K562 (cell line): ENCODE measurements at regions not wholly inside any gene's neighbourhood (a gene's known extent, or its start where the extent isn't known, plus 50 kb on each side); places are given as distances from the start of the nearest gene placed in this dataset.

Source experiments
- ATAC-seq: fragments of 200-7000 bp; cut with Tn5 transposase; 3 replicates; pipeline ENCODE4 v1.9.1; 2020; ENCODE audit warnings: moderate library complexity
- BruUV-seq: library from RNA; stranded (reverse); fragments of 400-500 nt; replicated peaks from 2 replicates; lab custom pipeline; 2021; lab: Mats Ljungman, UMichigan
- CTCF ChIA-PET: fragments of 300-600 bp; formaldehyde crosslinking; extraction: SDS; loops from one replicate; lab custom pipeline; 2021; ENCODE audit warnings: low intra/inter-chr PET ratio; lab: Yijun Ruan, JAX
- POLR2A ChIA-PET: fragments of 300-600, 350-650 bp; sonication (Branson Sonifier 250); formaldehyde crosslinking; extraction: SDS; loops from one replicate; lab custom pipeline; 2021; ENCODE audit warnings: antibody characterized with exemption, inconsistent platforms; lab: Yijun Ruan, JAX
- DNase-seq, 4 experiments: peaks; one replicate each; pipeline versions ENCODE4 v3.0.0 to v3.0.0-alpha.2; 2011 to 2018; ENCODE audit warnings: low spot score in 3 of 4, mixed read lengths in 3 of 4; ENCODE audit errors: extremely low read depth in 1 of 4
- FAIRE-seq: peaks from 2 replicates; lab custom pipeline; 2011; peaks lifted over from hg19 to GRCh38; lab: Jason Lieb, UNC
- H2AFZ ChIP-seq: 2 replicates; pipeline ENCODE4 v1.6.0; 2011; ENCODE audit warnings: low read depth, low read length, control low read depth, inconsistent platforms
- H3K27ac ChIP-seq: fragments of 200-600 bp; 3 replicates; pipeline ENCODE4 v1.8.0; 2011; ENCODE audit warnings: low read depth, mild to moderate bottlenecking, control low read depth, inconsistent platforms, low read length, moderate library complexity, mixed read lengths; ENCODE audit errors: extremely low read depth
- H3K27me3 ChIP-seq, 2 experiments: fragments of 300-600 bp in 1 of 2; 2 replicates in 1 of 2; 3 replicates in 1 of 2; pipeline versions ENCODE4 v1.6.0 to v1.8.0; 2011; ENCODE audit warnings: inconsistent platforms in 2 of 2, low read length in 2 of 2, mild to moderate bottlenecking in 1 of 2, mixed read lengths in 1 of 2, moderate library complexity in 1 of 2; ENCODE audit not compliant: control insufficient read depth in 2 of 2, insufficient read depth in 2 of 2
- H3K36me3 ChIP-seq: fragments of 300-600 bp; 3 replicates; pipeline ENCODE4 v1.8.0; 2011; ENCODE audit warnings: mild to moderate bottlenecking, low read length, inconsistent platforms; ENCODE audit not compliant: control insufficient read depth, insufficient read depth
- H3K4me1 ChIP-seq, 2 experiments: fragments of 200-600 bp in 1 of 2; replicated peaks in 1 of 2; 2 replicates in 1 of 2; 3 replicates in 1 of 2; pipeline versions ENCODE4 v1.5.1 to v1.8.0; 2011; ENCODE audit warnings: inconsistent platforms in 2 of 2, low read length in 2 of 2, mild to moderate bottlenecking in 1 of 2, mixed read lengths in 1 of 2, moderate library complexity in 1 of 2; ENCODE audit not compliant: control insufficient read depth in 2 of 2, insufficient read depth in 2 of 2
- H3K4me2 ChIP-seq: 2 replicates; pipeline ENCODE4 v1.6.1; 2011; ENCODE audit warnings: low read length, control low read depth, inconsistent platforms, mixed read lengths; ENCODE audit not compliant: insufficient read depth
- H3K4me3 ChIP-seq: fragments of 200-600 bp; sonication (generic), shearing (Covaris generic); 2 replicates; pipeline ENCODE4 v1.5.1; 2016; ENCODE audit warnings: control low read depth, inconsistent platforms
- H3K79me2 ChIP-seq: fragments of 200-600 bp; 3 replicates; pipeline ENCODE4 v1.8.0; 2011; ENCODE audit warnings: low read length, inconsistent platforms; ENCODE audit not compliant: control insufficient read depth, insufficient read depth
- H3K9ac ChIP-seq, 2 experiments: 2 replicates each; pipeline versions ENCODE4 v1.6.0 to v1.6.1; 2011; ENCODE audit warnings: low read depth in 2 of 2, low read length in 2 of 2, control low read depth in 1 of 2, inconsistent platforms in 1 of 2, mild to moderate bottlenecking in 1 of 2, mixed read lengths in 1 of 2; ENCODE audit not compliant: insufficient read depth in 1 of 2
- H3K9me1 ChIP-seq: one replicate; pipeline ENCODE4 v1.6.0; 2011; ENCODE audit warnings: inconsistent platforms, mild to moderate bottlenecking, low read length, moderate library complexity; ENCODE audit not compliant: control insufficient read depth, insufficient read depth
- H3K9me3 ChIP-seq: replicated peaks from 2 replicates; pipeline ENCODE4 v1.5.1; 2011; ENCODE audit warnings: low read depth, low read length, inconsistent platforms; ENCODE audit not compliant: control insufficient read depth, insufficient read depth
- H4K20me1 ChIP-seq: replicated peaks from 2 replicates; pipeline ENCODE4 v1.6.1; 2011; ENCODE audit warnings: low read length, inconsistent platforms, mixed read lengths; ENCODE audit not compliant: control insufficient read depth, insufficient read depth
- ZFP36 ChIP-seq: fragments of 150-350 bp; IDR thresholded peaks from 2 replicates; pipeline ENCODE4 v1.6.1; 2018; ENCODE audit warnings: low read length, low read depth; ENCODE audit not compliant: partially characterized antibody
- WGBS: fragments of 100-300 bp; shearing (Covaris generic); methylation state at CpG from one replicate; pipeline ENCODE4 v1.1.6; 2016; ENCODE audit warnings: low coverage, mixed read lengths; ENCODE audit not compliant: insufficient coverage; ENCODE audit errors: missing lambda C conversion rate; 5-methylcytosine and 5-hydroxymethylcytosine counted together
- in situ Hi-C: fragments of 300-500 bp; cut with MboI; formaldehyde crosslinking; loops from 4 replicates; pipeline ENCODE4 v1.15.0; 2018; ENCODE audit warnings: inconsistent platforms, mixed read lengths
- intact Hi-C: fragments of 100-400 bp; cut with micrococcal nuclease; formaldehyde crosslinking; loops from 2 replicates; pipeline ENCODE4 v1.14.2; 2022
- TF ChIP-seq, protein P1 (sequence below): fragments of 150-350 bp; conservative IDR thresholded peaks from 2 replicates; pipeline ENCODE4 v1.6.1; 2014; ENCODE audit warnings: low read length
- TF ChIP-seq, protein P2 (sequence below): IDR thresholded peaks from 2 replicates; pipeline ENCODE4 v1.6.1; 2011; ENCODE audit warnings: borderline replicate concordance, low read depth, mild to moderate bottlenecking, moderate library complexity, low read length; ENCODE audit not compliant: insufficient read depth, poor library complexity, severe bottlenecking
- TF ChIP-seq, protein P3 (sequence below): IDR thresholded peaks from 3 replicates; pipeline ENCODE4 v1.6.1; 2011; ENCODE audit warnings: borderline replicate concordance, mild to moderate bottlenecking; ENCODE audit not compliant: insufficient read length, insufficient read depth

DNA sequence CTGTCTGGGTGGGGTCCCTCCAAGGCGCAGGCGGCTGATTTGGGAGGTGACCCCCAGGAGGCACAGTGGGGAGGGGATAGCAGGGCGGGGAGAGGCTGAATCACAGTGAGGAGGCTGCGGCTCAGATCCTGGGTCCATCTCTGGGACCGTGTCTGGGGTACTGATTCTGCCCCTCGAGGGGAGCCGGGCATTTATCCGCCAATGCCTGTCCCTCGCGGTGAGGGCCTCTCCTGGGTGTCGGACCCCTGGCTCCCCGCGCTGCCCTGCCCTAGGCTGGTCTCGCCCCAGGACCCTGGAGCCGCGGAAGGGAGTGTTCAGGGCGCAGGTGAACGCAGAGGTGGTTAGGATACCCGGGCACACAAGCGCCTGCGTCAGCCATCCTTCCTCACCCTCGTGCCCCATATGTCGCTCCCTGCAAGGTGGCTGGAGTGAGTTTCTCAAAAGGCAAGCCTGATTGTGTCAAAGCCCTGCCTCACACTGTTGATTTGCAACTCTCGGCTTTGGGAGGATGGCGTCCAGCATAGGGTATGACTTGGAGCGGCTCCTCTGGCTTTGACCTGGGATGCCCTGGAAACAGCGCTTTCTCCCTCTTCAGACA lies 530.9 kb downstream of the PTPRU start:
- H3K27me3 ChIP-seq, result peaks cover 0 to 13% of the 10 kb centered on the region in 2 experiments; a peak in 2 of 5 replicates
- H4K20me1 ChIP-seq, result no peaks in the 10 kb centered on the region
- whole genome bisulfite sequencing, result under 1% methylated on average over 25 of the region's 27 CpGs
- no peak overlapping the region for H3K4me2 ChIP-seq
- H3K9ac ChIP-seq, result no peak overlapping the region
- no peaks in the 10 kb centered on the region for H3K9me3 ChIP-seq
- H3K4me3 ChIP-seq, result no peak overlapping the region
- no TSS peak for BruUV-seq
- no peaks in the 10 kb centered on the region for H3K9me1 ChIP-seq
- no peaks in the 10 kb centered on the region for H3K79me2 ChIP-seq
- DNase-seq (no peak), FAIRE-seq (no peak), ATAC-seq (no peak)
- in situ Hi-C loops, result no loop called here
- H3K27ac ChIP-seq, result no peak overlapping the region
- TF ChIP-seq, protein P1, sequence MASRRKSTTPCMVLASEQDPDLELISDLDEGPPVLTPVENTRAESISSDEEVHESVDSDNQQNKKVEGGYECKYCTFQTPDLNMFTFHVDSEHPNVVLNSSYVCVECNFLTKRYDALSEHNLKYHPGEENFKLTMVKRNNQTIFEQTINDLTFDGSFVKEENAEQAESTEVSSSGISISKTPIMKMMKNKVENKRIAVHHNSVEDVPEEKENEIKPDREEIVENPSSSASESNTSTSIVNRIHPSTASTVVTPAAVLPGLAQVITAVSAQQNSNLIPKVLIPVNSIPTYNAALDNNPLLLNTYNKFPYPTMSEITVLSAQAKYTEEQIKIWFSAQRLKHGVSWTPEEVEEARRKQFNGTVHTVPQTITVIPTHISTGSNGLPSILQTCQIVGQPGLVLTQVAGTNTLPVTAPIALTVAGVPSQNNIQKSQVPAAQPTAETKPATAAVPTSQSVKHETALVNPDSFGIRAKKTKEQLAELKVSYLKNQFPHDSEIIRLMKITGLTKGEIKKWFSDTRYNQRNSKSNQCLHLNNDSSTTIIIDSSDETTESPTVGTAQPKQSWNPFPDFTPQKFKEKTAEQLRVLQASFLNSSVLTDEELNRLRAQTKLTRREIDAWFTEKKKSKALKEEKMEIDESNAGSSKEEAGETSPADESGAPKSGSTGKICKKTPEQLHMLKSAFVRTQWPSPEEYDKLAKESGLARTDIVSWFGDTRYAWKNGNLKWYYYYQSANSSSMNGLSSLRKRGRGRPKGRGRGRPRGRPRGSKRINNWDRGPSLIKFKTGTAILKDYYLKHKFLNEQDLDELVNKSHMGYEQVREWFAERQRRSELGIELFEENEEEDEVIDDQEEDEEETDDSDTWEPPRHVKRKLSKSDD, result no peak
- no peak for TF ChIP-seq ZFP36
- TF ChIP-seq, protein P2, sequence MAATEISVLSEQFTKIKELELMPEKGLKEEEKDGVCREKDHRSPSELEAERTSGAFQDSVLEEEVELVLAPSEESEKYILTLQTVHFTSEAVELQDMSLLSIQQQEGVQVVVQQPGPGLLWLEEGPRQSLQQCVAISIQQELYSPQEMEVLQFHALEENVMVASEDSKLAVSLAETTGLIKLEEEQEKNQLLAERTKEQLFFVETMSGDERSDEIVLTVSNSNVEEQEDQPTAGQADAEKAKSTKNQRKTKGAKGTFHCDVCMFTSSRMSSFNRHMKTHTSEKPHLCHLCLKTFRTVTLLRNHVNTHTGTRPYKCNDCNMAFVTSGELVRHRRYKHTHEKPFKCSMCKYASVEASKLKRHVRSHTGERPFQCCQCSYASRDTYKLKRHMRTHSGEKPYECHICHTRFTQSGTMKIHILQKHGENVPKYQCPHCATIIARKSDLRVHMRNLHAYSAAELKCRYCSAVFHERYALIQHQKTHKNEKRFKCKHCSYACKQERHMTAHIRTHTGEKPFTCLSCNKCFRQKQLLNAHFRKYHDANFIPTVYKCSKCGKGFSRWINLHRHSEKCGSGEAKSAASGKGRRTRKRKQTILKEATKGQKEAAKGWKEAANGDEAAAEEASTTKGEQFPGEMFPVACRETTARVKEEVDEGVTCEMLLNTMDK, result no peak
- TF ChIP-seq, protein P3, sequence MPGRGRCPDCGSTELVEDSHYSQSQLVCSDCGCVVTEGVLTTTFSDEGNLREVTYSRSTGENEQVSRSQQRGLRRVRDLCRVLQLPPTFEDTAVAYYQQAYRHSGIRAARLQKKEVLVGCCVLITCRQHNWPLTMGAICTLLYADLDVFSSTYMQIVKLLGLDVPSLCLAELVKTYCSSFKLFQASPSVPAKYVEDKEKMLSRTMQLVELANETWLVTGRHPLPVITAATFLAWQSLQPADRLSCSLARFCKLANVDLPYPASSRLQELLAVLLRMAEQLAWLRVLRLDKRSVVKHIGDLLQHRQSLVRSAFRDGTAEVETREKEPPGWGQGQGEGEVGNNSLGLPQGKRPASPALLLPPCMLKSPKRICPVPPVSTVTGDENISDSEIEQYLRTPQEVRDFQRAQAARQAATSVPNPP, result no peak
- TF ChIP-seq, all 486 proteins: peak for 0
- Histone ChIP-seq H3K36me3 (no peaks in the 10 kb centered on the region), H3K4me1 (no peaks in the 10 kb centered on the region), H2AFZ (no peak overlapping the region)
- intact Hi-C loops, result no loop called here
- CTCF ChIA-PET, result no interaction called here
- POLR2A ChIA-PET, result no interaction called here
